Femur (tissue), 1 donor: ENCODE measurements at regions not wholly inside any gene's neighbourhood (a gene's known extent, or its start where the extent isn't known, plus 50 kb on each side); places are given as distances from the start of the nearest gene placed in this dataset.
"Not testable (repeated sequence)": the region's sequence is repeated elsewhere in the genome, so short reads cannot be mapped to it uniquely, and the experiment has no call there.

Source experiments
- DNase-seq: peaks from one replicate; pipeline ENCODE4 v3.0.0-alpha.2; 2017

GRCh38 chr10:64091897-64092296, 570.7 kb downstream of the REEP3 start:
- DNase-seq = no peak

DNA sequence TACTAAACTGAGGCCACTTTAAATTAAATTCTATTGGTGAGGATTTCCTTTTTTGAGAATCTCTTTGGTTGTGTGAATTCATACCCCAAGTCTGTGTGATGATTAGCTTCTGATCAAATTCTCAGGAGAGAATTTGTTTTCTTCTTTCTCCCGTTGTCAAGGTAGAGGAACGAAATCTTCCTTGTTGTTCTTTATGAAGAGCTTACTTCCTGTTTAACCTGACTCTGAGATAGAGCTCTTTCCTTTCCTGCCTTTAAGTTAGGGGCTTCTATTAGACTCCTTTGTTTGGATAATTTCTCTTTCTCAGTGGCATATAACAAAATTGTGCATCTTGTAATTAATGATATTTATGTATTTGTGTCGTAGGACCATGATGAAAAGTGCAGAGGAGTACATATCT, 572.1 kb downstream of the REEP3 start:
- DNase-seq = no peak

DNA sequence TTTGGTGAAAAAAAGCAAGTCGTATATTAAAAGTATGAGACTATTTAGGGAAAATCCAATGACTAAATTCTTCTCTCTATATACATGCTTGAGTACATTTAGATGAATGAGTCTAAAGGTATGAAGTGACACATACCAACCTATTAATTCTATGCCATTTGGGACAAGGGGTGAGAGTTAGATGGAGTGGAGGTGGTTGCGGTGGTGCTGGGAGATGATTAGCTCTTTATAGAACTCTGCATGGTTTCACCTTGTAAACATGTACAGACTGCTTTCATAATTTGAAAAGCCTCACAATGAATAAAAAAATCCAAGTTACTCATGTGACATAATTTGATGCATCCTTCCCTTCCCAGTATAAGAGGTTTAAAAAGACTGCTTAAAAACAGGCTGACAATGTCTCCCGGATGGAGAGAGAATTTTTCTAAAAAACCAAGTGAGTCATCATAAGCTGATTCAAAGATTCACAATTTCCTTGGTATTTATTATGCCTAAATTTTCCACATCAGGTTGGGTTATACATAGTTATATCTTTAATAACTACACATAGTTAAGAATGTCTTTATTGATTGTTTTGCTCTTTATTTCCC, 572.8 kb downstream of the REEP3 start:
- no peak for DNase-seq

GRCh38 chr10:64096941-64097340, 575.7 kb downstream of the REEP3 start:
- no peak for DNase-seq

GRCh38 chr10:64097391-64098122, 576.4 kb downstream of the REEP3 start:
- DNase-seq = no peak

DNA sequence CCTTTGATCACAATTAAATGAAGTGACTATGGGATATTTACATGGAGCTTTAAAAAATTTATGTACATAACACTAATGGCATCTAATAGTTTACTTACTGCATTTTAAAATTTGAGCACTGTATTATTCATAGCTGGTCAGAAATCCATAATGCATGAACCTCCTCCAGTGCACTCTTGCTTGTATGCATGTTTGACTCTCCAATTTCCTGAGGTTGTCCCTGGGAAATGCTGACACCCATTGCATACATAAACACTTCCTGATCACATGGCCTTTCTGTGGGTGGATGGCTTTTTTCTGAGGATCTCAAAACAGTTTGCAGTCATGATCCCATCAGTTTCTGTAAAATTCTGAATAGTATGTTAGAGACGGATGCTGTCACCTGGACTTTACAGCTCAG, 577.8 kb downstream of the REEP3 start:
- no peak for DNase-seq

DNA sequence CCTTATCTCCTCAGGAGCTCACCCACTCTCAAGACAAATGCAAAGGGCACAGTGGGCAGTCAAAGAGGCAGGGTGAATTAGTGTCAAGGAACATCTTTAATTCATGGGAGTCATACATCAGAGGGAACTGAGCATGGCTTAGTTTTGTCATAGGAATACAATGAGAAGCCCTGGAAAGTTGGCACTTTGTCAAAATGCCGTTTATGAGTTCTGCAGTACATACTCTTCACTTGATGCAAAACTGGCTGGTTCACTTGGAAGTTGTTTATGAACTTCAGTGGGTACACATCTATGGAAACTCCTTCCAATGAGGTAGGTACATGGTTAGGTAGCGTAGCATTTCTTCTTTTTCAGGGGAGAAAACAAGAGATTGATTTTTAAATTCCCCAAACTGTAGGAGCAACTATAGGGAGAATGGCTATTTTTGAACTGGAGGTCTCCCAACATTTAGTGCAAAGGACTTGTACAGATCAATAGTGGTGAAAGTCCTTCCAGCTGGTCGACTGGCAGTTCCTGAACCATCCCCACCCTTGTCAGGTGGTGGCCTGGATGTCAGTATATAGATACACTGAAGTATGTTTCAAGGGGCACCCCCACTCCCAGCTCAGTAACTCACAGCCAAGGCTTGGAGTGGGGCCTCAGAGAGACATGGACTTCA, 580.5 kb downstream of the REEP3 start:
- DNase-seq = no peak

- no peak for DNase-seq
Observed at GRCh38 chr10:64102264-64102633, 581.0 kb downstream of the REEP3 start.

- DNase-seq = no peak
Observed at GRCh38 chr10:64102916-64103315, 581.7 kb downstream of the REEP3 start.

DNA sequence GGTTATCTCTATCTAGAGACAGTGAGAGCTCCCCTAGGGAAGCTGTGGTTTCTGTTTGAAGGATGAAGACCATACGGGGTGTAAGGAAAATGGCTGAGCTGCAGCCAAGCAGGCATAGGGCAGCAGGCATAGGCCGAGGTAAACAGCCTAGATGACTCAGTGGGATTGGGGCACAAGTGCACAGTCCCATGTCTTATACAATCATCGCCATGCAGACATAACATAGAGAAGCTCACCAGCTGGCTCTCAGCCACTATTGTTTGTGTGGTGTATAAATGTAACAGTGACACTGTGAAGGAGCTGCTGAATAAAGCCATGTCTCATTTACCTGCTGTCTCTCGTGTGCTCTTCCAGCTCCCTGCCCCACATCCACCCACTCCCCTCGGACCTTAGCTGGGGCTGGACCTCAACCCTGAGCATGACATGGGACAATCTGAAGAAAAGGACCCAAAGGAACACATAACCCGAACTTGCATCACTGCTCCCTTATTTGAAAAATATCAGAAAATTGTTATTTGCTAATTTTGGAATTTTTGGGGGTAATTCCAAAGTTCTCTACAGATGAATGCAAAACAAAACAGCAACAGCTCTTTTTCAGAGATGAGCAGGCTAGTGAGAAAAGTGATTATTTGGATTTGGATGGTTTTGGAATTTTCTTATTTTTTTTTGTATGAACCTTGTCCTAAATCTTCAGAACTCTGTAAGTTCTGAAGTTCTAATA, 582.7 kb downstream of the REEP3 start:
- no peak for DNase-seq

- no peak for DNase-seq
Observed at GRCh38 chr10:64109926-64110495, 588.8 kb downstream of the REEP3 start.

GRCh38 chr10:64112701-64113355, 591.6 kb downstream of the REEP3 start:
- DNase-seq = no peak

DNA sequence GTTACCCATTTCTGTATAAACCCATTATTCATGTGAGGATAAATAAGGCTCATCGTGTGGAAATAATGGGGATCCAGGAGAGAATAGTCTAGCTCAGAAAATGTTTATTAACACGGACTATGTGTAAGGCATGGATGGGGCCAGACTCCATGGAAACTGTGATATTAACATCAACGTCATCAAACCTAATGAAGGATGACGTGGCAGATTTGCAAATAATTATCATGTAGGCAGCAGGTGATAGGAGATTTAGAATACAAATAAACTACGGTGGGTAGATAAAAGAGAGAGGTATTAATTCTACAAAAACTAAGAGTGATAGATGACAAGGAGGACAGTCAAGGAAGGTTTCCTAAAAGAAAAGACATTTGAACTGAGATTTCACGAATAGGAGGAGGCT, 592.2 kb downstream of the REEP3 start:
- no peak for DNase-seq

DNA sequence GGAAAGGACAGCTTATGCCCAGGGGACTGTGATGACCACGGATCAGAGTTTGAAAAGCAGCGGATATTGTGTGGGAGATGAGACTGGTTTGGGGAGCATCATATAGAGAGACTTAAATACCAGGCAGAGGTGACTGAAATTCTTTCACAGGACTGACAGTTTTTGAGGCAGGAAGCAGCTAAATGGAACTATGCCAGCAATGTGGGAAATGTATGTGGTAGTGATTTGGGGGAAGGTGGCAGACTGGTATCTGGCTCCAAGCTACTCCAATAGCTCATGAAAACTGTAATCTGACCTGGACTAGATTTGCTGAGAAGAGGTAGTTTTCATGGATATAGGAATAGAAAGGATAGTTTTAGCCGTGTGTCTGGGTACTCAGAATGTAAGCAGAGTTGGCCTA, 592.6 kb downstream of the REEP3 start:
- DNase-seq = no peak

- DNase-seq = no peak
Observed at GRCh38 chr10:64115471-64115870, 594.3 kb downstream of the REEP3 start.

GRCh38 chr10:64115908-64116643, 594.9 kb downstream of the REEP3 start:
- DNase-seq = no peak

DNA sequence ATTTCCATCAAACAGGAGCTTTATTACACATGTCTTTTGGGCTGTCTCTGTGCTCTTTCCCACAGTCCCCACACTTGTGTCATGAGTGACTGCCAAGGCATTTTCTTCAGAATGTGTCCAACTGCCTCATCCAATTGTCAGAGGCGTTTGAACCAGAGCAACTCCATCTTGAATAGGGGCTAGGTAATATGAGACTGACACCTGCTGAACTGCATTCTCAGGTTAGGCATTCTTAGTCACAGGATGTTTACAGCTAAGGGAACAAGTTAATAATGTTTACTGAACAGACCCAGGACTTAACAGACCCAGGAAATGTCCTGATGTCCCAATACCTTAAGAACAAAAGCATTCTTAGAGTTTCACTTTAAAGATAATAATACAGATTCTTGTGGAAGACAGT, 595.5 kb downstream of the REEP3 start:
- no peak for DNase-seq

- no peak for DNase-seq
Observed at GRCh38 chr10:64118736-64119135, 597.5 kb downstream of the REEP3 start.

- not testable (repeated sequence) for DNase-seq
Observed at GRCh38 chr10:64120301-64120980, 599.2 kb downstream of the REEP3 start.

DNA sequence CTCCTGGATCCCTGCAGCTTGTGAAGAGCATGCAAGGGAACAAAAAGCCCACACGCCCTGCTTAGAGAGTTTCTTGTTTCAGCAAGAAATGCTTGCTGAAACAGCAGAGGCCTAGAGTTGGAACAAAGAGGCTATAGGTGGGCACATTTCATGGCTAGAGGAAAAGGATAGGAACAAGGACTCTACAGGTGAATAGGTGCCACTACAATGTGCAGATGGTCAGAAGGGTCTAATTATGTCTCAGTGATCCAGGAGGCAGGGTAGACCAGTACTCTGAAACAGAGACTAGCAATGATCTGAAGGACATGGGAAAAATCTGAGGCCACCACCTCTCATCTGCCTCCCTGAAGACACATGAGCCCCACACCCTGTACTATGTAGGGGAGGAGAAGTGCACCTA, 609.0 kb downstream of the REEP3 start:
- DNase-seq = no peak

DNA sequence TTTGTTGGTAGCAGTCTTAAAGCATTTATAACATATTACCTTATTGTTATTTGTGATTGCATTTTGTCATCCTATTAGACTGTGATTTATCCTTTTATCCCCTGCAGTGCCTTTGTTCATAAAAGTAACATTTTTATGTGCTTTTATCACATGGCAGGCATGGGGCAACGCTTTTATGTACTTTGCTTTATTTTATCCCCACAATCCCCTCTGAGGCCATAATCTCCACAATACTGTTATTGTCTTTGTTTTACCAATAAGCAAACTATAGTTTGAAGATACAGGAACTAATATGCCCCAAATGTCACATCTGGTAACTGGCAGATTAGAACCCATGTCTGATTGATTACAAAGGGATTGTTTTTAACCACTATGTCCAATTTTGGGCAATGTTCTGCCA, 613.5 kb downstream of the REEP3 start:
- no peak for DNase-seq

DNA sequence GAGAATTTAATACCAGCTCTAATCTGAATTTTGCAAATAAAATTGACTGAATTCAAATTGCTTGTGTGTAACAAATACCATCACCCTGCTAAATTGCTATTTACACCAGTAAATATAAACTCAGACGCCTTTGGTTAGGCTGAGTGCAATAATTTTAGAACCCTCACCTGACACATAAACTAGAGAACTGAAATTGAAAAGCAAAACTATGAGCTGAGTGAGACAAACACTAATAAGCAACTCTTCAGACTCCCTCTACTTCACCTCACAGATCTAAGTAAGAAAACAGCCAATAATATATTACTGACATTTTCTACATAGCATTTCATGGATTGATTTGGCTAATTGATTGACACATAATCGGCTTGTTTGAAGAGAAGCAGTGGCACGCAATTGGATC, 621.2 kb downstream of the REEP3 start:
- no peak for DNase-seq
